Cardiac fibroblast (primary cell): ENCODE measurements at regions not wholly inside any gene's neighbourhood (a gene's known extent, or its start where the extent isn't known, plus 50 kb on each side); places are given as distances from the start of the nearest gene placed in this dataset.

Experiments used
- DNase-seq, 2 donors: peaks; one replicate each; pipeline versions ENCODE4 v3.0.0 to v3.0.0-alpha.2; 2010; ENCODE audit warnings: low read depth in 2 of 2
- H3K4me3 ChIP-seq, 2 donors: replicated peaks in 1 of 2; 1 replicate in 1 of 2; 2 replicates in 1 of 2; pipeline ENCODE4 v1.5.1; 2011; ENCODE audit warnings: low read depth in 2 of 2, low read length in 2 of 2, mild to moderate bottlenecking in 2 of 2, moderate library complexity in 1 of 2
- TF ChIP-seq, protein P1 (sequence below): IDR thresholded peaks from one replicate; pipeline ENCODE4 v1.5.1; 2011; ENCODE audit warnings: low read depth, mild to moderate bottlenecking, low read length, inconsistent platforms

GRCh38 chr3:81864272-81864671 lies 102.8 kb upstream of the GBE1 start:
- H3K4me3 ChIP-seq: no peak overlapping the region
- peak in 1 of 2 donors; percentile 47 for DNase-seq
- TF ChIP-seq, protein P1, sequence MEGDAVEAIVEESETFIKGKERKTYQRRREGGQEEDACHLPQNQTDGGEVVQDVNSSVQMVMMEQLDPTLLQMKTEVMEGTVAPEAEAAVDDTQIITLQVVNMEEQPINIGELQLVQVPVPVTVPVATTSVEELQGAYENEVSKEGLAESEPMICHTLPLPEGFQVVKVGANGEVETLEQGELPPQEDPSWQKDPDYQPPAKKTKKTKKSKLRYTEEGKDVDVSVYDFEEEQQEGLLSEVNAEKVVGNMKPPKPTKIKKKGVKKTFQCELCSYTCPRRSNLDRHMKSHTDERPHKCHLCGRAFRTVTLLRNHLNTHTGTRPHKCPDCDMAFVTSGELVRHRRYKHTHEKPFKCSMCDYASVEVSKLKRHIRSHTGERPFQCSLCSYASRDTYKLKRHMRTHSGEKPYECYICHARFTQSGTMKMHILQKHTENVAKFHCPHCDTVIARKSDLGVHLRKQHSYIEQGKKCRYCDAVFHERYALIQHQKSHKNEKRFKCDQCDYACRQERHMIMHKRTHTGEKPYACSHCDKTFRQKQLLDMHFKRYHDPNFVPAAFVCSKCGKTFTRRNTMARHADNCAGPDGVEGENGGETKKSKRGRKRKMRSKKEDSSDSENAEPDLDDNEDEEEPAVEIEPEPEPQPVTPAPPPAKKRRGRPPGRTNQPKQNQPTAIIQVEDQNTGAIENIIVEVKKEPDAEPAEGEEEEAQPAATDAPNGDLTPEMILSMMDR: no peak

DNA sequence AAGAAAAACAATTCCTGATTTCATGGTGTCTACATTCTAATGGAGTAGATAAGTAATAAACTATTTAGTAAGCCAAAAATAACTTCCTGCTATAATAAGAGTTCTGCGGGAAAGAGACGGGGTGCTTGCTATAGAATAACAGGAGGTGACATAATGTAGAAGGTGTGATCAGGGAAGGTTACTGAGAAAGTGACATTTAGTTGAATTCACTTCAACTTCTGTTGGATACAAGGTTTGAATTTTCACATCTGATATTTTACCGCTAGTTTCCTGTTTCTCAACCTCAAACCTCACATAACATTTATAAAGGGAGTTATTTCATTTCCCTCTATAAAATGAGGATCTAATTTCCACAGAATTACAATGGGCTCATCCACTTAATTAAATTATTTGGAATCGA lies 102.3 kb upstream of the GBE1 start:
- DNase-seq: no peak
- TF ChIP-seq, protein P1: no peak
- H3K4me3 ChIP-seq: no peak overlapping the region

GRCh38 chr3:81861593-81861992 lies 100.1 kb upstream of the GBE1 start:
- TF ChIP-seq, protein P1: no peak
- no peak for DNase-seq

DNA sequence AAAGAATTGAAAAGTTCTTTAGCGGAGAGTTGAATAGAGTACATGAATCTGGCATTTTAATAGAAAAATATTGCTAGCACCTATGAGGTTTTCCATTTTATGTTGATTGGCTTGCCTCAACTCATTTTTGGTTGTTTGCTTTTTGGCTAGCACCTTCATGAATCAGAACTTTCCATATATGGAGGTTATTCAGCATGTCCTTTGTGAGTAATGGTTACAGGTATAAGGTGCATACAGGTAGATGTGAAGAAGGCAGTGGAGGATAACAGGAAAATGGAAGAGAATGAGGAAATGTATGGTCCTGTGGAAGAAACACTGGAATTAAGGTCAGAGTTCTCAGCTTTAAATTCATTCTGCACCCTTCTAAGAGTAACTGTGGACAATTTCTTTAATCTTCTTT lies 98.1 kb upstream of the GBE1 start:
- no peak overlapping the region for H3K4me3 ChIP-seq
- TF ChIP-seq, protein P1: no peak
- no peak for DNase-seq

More at GRCh38 chr3:81861593-81861992, 100.1 kb upstream of the GBE1 start:
- no peak overlapping the region for H3K4me3 ChIP-seq

DNA sequence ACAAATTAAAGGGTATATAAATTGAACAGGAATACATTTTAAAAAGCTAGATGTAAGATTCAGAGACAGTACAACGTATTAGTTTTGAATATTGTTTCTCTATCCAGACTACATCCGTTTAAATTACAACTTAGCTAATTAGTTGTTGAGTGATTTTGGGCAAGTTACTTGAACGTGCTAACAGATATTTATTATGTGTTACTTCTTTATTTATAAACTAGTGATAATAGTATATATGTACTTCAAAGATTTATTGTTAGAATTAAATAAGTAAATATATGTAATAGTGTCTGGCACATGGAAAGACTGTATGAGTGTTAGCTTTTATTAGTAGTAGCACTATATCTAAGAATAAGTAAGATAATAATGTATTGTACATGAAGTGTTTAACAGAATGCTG lies 92.0 kb upstream of the GBE1 start:
- DNase-seq: no peak
- H3K4me3 ChIP-seq: no peak overlapping the region

DNA sequence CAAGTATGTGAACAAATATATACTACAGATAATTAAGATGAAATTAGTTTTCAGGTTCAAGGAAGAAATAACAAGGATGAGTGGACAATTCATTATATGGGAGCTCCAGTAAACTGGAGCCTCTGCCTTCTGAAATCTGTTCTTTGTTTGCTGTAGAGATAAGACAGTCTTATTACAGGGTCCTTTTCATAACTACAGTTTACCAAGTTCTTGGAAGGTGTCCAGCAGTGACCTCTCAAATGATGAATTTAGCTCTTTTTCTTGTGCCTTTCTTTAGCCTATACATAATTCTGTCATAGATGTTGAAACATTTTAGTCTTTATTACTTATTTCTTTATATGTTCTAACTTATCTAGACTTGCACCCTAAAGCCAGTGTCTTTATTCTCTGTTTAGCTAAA lies 89.7 kb upstream of the GBE1 start:
- DNase-seq: peak in 1 of 2 donors; percentile 30
- no peak overlapping the region for H3K4me3 ChIP-seq
- TF ChIP-seq, protein P1: no peak

More for the DNA sequence above, 92.0 kb upstream of the GBE1 start:
- TF ChIP-seq, protein P1: no peak

DNA sequence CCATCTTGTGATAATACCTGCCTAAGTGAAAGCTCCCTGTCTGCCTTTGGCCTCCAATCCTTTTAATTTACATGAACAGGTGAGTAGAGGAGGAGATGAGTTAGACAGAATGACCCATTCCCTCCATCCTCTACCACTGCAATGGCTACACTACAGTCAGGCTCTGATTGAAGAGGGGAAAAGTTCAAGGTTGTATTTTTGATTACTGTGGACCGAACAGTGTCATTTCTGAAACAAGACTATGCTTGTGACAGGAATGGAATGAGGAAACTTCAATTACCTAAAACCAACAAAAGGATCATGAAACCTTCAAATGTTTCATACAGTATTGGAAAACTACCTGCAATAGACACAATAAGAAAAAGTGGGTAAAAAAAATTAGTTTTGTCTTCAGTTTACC lies 85.5 kb upstream of the GBE1 start:
- no peak overlapping the region for H3K4me3 ChIP-seq
- DNase-seq: no peak
- TF ChIP-seq, protein P1: no peak
